Stimulated activated CD8-positive, alpha-beta memory T cell treated with anti-CD3 and anti-CD28 coated beads, Interleukin-4, amount 100 ng/mL, for 48 hours (primary cell): ENCODE measurements at regions not wholly inside any gene's neighbourhood (a gene's known extent, or its start where the extent isn't known, plus 50 kb on each side); places are given as distances from the start of the nearest gene placed in this dataset.
"Not testable (repeated sequence)": the region's sequence is repeated elsewhere in the genome, so short reads cannot be mapped to it uniquely, and the experiment has no call there.

Source experiments
- DNase-seq: peaks from one replicate; pipeline ENCODE4 v3.0.0-alpha.2; 2020

DNA sequence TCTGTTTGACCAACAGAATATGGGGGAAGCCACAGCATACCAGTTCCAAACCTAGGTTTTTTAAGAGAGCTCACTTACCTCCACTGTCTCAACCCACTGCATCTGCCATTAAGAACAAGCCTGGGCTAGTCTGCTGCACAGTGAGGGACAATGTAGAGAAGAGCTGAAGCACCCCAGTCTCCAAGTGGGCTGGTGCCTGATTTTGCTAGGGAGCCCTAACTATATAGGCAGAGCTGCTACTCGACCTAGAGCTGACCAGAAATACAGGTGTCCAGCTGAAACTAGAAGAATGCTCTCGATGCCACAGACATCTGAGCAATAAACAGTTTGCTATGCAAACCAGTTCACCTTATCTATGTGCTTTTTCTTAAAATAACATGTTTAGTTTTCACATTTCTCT is 106.9 kb upstream of the BET1 start:
- DNase-seq: no peak

DNA sequence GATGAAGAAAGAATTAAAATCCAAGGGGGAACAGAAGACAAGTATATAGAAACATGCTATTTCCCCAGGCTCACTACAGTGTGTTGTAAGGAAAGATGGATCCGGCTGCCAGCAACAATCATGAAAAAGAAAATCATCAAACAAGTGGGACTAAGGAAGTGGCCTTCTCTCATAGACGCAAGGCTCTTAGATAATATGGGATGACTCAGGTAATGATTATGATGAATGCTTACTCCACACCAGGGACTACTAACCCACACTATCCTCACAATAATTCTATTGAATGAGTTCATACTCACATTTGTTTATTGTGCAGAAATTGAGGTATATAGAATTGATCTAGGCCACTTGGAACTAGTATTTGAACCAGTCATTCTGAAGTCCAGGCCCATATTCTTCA is 111.2 kb upstream of the BET1 start:
- DNase-seq: no peak

DNA sequence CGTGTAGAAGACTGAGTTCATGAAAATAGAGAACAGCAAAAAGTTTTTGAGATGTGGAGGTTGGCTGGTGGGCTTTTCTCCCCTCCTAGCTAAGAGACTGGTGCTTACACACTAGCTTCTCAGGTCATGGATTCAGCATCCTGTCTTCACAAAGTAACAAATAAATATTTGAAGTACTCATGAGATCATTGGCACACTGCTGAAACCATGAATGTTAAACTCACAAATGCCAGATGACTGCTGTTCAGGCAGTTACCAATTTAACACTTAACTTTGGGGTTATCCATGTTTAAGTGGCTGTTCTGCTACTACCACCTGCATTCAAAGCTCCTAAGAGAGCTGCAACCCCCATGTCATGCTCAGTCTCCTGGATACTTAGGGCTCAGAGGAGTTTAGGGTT is 119.0 kb upstream of the BET1 start:
- DNase-seq: no peak

DNA sequence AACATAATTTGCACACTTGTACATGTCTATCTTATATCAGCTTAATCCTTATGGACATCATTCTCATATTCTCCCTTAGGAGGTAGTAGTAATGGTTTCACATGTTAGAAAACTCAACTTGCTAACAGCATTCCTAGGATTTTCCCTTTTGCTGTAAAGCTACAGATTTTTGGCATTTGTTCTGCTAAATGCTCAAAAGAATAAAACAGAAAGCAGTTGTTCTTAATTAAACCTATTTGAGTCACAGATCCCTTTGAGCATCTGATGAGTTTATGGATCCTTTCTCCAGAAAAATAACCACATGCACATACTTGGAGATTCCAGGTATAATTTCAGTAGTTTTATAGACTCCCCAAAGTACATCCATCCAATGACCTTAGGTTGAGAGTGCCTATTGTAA is 122.9 kb upstream of the BET1 start:
- DNase-seq: no peak

DNA sequence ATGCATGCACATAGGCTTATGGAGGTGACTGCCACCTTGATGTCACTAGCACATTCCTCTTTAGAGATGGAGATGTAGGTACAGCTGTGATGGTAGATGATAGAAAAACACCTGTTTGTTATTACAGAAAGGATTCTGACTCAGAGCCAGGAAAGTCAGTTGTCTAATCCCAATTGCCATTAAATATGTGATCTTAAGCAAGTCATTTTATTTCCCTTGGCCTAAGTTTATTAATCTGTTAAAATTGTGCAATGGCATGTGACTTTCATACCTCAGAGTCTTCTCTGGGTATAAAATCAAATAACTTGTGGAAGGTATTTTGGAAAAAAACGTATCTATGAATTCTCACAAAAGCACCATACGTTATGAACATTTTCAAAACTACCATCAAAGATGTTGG is 123.9 kb upstream of the BET1 start:
- no peak for DNase-seq

DNA sequence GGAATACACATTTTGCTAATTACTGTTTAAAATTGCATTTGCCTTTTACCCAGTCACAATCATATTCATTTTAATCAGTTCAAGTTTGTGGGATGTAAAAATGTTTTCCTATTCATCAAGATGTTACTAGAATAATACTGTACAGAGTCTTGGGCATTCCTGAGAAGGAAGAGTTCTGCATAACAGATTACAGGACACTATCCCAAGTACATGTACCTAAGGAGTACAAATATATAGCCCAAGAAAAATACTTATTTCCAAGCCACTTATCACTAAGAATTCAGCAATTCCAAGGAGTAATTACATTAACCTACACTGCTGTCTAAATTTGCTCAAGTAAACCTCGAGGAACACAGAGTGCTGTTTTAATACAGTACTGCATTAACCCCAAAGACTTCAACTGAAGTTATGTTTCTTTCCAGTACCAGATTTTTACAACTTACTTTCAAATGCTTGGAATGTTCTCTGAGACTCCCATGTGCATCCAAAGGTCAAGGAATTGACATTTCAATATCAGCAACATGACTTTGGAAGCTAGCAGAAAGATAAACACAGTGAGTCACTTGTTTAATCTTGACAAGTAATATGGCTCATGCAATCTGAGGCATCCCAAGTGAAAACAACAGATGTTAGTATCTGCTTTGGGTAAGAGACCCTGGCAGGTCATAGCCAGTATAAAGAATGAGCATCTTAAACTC is 125.4 kb upstream of the BET1 start:
- no peak for DNase-seq

DNA sequence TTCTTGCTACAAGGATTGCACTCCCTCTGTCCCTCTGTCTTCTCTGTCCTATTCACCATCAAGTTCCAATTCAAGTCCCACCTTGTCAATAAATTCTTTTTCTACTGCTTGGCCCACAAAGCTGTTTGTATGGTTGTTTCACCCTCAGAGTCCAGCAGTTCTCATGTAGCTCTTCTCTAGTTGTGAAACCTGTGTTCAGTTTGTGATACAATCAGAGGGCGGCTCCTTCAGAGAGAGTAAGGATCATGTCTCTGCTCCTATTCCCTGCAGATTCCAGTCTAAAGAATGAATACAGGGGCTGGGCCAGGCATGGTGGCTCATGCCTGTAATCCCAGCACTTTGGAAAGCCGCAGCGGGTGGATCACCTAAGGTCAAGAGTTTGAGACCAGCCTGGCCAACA is 126.6 kb upstream of the BET1 start:
- no peak for DNase-seq

DNA sequence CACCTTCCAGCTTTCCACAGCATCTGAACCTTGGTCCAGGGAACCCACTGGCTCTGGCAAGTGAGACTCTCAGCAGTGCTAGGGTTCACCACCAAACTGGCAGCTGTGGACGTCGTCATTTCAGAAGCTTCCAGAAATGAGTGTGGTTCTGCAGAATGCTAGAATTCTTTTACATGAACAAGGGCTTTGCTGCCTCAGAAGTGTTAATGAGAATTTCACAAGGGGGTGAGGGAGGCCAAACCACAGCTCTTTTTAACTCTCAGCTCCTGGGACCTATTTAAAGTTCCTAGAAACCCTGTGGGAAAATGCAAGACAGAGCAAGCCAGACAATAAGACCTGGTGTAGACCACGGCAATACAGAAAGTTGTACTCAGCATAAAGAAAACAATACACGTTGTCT is 129.3 kb upstream of the BET1 start:
- no peak for DNase-seq

DNA sequence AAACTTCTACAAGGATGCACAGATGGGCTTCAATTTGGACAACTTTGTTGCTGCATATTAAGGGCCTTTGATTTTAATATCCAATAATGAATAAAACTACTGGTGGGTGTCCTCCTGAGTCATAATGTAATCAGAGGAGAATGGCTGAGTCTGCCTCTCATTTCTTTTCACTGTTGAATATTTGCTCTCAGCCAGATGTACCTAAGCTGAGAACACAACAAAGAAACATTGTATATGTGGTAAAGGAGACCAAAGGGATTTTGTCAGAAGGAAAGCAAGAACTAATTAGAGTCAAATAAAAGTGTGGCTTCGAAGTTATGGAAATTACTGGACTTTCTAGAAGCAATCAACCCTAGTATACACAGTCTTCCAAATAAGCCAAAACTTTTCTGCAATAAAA is 131.0 kb upstream of the BET1 start:
- no peak for DNase-seq

DNA sequence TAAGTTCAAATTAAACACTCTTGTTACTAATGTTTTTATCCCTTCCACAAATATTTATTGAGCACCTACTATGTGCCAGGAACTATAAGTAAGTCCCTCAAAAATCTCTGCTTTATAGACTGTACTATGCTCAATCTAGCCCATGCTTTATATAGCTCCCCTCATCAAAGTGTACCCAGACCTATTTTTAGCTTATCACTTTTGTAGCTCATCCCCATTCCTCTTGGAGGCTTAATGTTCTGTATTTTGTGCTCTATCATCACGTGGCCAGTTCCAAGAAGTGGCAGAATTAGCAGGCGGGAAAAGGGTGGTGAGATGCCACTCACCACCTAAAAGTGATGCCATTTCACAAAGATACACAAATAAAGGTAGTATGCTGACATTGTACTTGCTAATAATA is 138.1 kb upstream of the BET1 start:
- no peak for DNase-seq

DNA sequence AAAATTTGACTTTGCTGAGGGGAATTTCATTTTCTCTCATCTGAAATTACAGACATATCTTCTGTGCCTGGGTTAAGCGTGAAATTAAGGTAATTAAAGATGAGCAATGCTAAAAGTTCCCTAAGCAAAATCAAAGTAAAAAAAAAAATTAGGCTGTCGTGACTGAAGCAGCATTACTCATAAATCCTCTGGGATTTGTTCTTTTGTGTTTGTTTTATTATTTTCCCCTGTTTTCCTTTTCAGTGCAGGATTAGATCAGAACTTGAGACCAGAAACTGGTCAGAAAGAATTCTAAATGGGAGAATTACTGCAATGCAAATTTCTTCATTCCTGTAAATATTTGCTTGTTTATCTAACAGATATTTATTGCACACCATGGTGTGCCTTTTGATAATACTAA is 141.4 kb upstream of the BET1 start:
- DNase-seq: no peak

DNA sequence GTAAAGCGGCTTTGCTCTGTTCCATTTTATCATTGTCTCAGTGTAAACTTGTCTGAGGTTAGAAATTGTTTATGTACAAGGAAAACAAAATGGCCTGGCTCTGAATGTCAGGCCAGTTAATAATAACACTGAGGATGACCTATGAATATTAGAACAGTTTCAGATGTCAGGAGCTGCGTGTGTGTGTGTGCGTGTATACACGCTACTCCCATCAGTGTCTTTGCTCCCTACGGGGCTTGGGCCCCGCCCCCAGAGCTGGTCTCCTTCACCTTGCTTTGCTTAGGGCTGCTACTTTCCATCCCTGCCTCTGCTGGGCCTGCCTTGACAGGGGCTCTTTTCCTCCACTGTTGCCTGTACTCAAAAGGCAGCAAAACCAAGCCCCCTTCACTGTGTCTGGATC is 142.3 kb upstream of the BET1 start:
- no peak for DNase-seq

DNA sequence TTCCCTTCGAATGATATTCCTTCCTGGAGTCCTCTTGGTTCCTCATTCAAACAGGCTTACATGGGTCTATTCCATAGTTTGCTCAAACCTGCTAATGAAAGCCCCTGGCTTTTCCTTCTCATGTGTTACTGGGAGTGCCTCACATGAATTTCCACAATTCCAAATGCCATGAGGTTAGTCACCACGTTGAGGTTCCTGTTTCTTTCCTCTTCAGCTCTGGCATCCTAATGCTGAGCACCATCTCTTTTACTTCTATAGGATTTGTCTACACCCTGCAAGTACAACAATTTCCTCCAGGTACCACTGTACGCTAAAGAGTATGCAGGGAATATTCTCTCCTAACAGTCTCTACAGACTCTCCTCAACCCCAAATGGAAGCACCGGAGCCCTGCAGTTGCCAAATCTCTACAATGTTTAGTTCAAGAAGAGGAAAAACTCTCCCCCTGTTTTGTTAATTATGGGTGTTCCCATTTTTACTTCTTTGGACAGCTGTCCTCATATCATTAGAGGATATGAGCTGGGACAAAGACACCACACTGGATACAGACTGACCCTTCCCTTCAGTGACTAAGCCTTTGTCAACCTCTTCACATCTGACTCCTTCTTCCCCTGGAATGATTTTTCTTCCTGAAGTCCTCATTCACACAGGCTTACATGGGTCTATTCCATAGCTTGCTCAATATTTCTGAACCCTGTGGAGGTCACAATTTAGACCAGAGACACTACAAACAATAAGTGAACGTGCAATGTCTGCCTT is 145.8 kb upstream of the BET1 start:
- no peak for DNase-seq

DNA sequence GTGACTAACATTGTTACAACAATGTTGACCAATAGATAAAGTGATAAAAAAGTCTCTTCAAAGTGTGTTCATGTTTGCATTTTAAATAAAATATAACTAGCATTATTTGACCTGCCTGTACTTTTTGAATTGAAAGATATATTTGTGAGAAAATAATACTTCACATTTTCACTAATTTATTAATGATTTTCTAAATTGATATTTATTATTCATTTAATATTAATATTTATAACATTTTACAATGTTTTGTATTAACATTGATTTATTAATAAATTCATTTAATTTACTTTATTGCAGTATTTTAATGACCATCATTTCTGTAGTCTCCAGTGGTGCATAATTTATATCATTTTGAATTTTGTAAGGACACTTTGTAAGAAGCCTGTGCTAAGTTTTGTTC is 150.0 kb upstream of the BET1 start:
- DNase-seq: no peak

DNA sequence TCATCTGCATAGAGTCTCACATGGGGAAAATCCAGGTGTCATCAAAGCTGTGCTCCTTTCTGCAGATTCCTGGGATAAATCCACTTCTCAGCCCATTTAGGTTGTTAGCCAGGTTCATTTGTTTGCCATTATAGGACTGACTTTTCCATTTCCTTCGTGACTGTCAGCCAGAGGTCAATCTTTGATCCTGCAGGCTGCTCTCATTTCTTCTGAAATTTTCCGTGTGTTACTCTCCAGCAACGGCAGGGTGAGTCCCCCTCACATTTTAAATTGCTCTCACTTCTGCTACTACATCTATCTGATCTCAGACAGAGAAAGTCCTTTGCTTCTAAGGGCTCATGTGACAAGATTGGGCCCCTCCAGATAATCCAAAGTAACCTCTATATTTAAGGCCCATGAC is 150.7 kb upstream of the BET1 start:
- no peak for DNase-seq

DNA sequence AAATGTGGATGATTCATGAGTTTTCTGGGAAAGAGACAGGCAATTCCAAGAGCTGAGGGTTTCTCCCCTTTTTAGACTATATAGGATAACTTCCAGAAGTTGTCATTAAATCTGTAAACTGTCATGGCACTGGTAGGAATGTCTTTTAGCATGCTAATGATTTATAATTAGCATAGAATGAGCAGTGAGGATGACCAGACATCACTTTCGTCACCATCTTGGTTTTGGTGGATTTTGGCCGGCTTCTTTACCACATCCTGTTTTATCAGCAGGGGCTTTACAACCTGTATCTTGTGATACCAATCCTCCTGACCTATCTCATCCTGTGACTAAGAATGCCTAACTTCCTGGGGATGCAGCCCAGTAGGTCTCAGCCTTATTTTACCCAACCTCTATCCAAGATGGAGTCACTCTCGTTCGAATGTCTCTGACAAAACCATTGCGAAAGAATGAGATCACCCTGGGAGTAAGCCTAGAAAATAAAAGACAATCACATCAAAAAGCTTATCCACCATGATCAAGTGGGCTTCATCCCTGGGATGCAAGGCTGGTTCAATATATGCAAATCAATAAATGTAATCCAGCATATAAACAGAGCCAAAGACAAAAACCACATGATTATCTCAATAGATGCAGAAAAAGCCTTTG is 153.6 kb upstream of the BET1 start:
- DNase-seq: not testable (repeated sequence)

DNA sequence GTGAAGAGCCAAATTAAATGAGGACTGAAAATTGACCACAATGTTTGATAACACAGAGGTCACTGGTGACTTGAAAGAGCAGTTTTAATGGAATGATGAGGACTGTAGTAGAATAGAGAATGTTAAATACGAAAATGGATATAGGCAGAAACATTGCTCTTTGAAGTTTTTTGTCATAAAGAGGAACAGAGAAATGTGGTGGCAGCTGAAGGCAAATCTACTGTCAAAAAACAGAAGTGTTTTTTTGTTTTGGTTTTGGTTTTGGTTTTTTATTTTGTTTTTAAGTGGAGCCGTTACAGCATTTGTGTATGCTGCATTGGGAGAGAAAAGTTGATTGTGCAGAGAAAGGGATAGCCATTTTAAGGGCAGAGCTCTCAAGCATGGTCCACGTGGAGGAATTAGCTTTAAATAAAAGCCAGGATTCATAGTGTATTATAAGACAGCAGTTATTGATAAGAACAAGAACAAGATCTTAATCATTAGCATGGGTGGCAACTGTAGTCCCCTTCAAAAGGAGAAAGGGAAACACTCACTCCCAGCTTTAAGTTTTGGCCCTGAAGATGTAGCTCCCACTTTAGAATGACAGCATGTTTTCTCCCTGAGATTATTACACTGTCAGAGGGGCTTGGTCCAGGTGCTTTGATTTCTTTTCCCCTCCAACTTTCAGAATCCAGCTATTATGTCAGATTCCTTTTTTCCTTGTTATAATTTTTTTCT is 156.7 kb upstream of the BET1 start:
- DNase-seq: no peak

DNA sequence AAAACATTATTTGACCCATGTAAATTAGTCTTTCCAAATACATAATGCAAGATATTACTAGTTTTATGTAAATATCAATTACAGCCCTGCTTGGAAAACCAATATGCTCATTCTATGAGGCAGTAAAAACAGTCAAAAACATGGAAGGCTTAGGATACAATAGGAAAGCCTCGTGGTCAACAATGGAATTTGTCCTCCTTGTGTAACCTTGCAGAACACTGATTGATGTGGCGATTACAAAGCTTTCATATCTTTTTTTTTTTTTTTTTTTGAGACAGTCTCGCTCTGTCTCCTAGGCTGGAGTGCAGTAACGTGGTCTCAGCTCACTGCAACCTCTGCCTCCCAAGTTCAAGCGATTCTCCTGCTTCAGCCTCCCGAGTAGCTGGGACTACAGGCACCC is 157.3 kb upstream of the BET1 start:
- no peak for DNase-seq

DNA sequence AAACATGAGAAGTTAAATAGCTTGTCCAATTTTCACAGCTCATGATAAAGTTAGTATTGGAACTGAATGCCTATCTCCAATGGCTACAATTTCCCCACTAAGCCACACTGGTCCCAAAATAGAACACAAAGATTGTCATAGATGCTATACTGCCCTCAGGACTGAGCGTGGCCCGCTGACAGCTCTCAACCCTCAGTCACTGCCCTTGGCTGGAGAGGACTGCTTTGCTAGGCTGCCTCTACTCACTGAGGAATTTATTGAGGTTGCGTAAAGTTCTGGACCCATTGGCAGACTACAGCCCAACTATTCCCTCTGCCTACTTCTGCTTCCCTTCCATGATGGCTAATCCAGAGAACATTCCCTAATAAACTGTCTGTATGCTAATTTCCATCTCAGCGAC is 165.5 kb upstream of the BET1 start:
- DNase-seq: no peak

DNA sequence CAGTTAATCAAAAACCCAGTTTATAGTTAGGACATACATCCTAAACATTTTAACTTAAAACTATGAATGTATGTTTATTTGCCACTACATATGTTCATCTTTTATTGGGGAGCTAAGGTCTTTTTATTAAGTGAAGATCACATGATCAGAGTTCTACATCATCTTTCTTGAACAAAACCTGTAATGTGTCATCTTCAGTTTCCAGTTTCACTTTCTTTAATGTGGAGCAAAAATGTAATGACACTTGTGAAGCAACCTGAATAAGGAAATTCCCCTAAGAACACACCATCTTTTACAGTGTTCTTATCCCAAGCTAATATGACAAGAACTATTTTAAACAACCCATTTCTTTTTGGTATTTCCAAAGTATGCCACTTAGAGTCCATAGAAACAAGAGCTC is 166.7 kb upstream of the BET1 start:
- no peak for DNase-seq

DNA sequence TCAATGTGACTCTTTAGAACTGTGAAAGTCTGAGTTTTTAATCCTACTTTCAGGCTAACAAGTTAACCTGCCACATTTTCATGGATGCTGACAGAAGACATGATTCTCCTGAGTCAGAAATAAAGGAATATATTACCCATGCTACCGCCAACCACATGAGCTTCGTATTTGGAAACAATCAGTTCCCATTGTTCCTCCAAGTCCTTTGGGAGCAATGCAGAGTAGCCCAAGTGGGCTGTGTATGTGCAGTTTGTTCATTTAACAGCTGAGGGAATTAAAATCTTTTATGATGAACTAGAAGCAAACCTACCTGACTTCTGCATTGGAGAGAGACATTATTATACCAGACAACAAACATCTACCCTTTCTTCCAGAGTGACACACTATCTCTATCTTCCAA is 169.3 kb upstream of the BET1 start:
- DNase-seq: no peak

DNA sequence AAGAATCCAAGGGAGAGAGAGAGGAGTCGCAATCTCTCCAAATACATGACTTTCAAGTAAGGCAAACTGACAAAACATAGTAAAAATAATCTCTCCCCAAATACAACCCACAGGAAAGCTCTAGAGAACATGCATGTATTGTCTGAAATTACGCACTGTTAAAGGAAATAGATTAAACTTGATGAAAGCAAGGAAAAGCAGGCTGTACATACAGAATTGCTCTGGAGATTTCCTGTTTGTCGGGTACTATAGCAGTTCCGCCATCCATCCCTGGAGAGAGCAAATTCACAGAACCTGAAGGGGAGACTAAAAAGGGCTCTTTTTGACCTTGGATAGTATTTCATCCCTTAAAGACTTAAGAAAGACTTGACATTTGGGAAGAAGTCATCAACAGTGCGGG is 170.2 kb upstream of the BET1 start:
- no peak for DNase-seq

DNA sequence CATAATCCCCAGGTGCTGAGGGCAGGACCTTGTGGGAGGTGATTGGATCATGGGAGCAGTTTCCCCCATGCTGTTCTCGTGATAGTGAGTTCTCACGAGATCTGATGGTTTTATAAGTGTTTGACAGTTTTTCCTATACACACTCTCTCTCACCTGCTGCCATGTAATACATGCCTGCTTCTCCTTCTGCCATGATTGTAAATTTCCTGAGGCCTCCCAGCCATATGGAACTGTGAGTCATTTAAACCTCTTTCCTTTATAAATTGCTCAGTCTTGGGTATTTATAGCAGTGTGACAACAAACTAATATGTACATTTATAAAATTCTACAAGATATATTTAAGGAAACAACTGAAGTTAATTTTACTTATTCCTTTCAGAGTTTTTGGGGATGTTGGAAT is 170.8 kb upstream of the BET1 start:
- no peak for DNase-seq

DNA sequence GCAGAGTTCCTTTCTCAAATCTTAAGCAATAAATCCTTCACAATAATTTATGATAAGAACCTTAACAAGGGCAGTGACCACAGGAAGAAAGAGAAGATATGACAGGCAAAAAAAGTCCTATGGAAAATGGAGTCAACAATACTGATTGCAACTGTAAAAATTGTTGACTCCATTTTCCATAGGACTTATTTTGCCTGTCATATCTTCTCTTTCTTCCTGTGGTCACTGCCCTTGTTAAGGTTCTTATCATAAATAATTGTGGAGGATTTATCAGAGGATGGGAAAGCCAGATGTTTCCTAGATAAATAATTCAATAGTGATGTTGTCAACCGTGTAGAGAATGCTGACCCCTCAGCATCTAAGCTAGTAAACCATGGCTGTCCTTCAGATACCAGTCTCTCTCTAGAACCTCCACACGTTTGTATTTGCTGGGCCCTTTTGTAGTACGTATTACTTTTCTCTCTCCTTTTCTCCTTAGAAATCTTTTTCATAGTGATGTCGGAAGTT is 172.6 kb upstream of the BET1 start:
- no peak for DNase-seq
